WTC11 (cell line): ENCODE measurements at regions not wholly inside any gene's neighbourhood (a gene's known extent, or its start where the extent isn't known, plus 50 kb on each side); places are given as distances from the start of the nearest gene placed in this dataset.

Experiments used
- ATAC-seq: fragments of 200-7000 bp; cut with Tn5 transposase; 2 replicates; pipeline ENCODE4 v1.10.0; 2021; ENCODE audit warnings: mild to moderate bottlenecking, moderate library complexity
- CTCF ChIA-PET: fragments of 300-600 bp; sonication (Branson Sonifier 250); formaldehyde crosslinking; loops from one replicate; lab custom pipeline; 2021; ENCODE audit warnings: antibody characterized with exemption; lab: Charles Lee
- POLR2A ChIA-PET: fragments of 350-600 bp; sonication (Branson Sonifier 250); formaldehyde crosslinking; loops from one replicate; lab custom pipeline; 2021; ENCODE audit warnings: antibody characterized with exemption; lab: Charles Lee
- DNase-seq: peaks from one replicate; pipeline ENCODE4 v3.0.0; 2021; ENCODE audit warnings: low spot score
- H3K27ac Mint-ChIP-seq: 2 replicates; pipeline ENCODE4 v1.8.0; 2021; ENCODE audit warnings: mixed read lengths
- H3K27me3 Mint-ChIP-seq: 2 replicates; pipeline ENCODE4 v1.8.0; 2021; ENCODE audit warnings: low read depth, mild to moderate bottlenecking, moderate library complexity, mixed read lengths
- H3K36me3 Mint-ChIP-seq: 2 replicates; pipeline ENCODE4 v1.8.0; 2021; ENCODE audit warnings: mixed read lengths
- H3K4me1 Mint-ChIP-seq: 2 replicates; pipeline ENCODE4 v1.8.0; 2022; ENCODE audit warnings: mixed read lengths
- H3K4me3 Mint-ChIP-seq: 2 replicates; pipeline ENCODE4 v1.8.0; 2021; ENCODE audit warnings: mild to moderate bottlenecking, moderate library complexity, mixed read lengths
- H3K9me3 Mint-ChIP-seq: 2 replicates; pipeline ENCODE4 v1.8.0; 2021; ENCODE audit warnings: mixed read lengths
- AFF4 ChIP-seq: sonication (generic); formaldehyde crosslinking; IDR thresholded peaks from 2 replicates; pipeline ENCODE4 v1.8.1; 2023; ENCODE audit warnings: mild to moderate bottlenecking, missing genetic modification reagents, borderline replicate concordance
- CBFB ChIP-seq: sonication (generic); formaldehyde crosslinking; IDR thresholded peaks from 2 replicates; pipeline ENCODE4 v1.8.1; 2022; ENCODE audit warnings: mild to moderate bottlenecking, low read depth, missing genetic modification reagents
- CDX4 ChIP-seq: fragments of 250-450 bp; sonication (Bioruptor Pico); IDR thresholded peaks from 2 replicates; pipeline ENCODE4 v1.9.0; 2021; ENCODE audit warnings: moderate library complexity, mild to moderate bottlenecking, inconsistent platforms, borderline replicate concordance
- CREB1 ChIP-seq: sonication (generic); formaldehyde crosslinking; IDR thresholded peaks from 2 replicates; pipeline ENCODE4 v1.8.0; 2023; ENCODE audit warnings: mild to moderate bottlenecking, missing genetic modification reagents
- CREM ChIP-seq: sonication (generic); formaldehyde crosslinking; IDR thresholded peaks from 2 replicates; pipeline ENCODE4 v1.8.1; 2022; ENCODE audit warnings: mild to moderate bottlenecking, missing genetic modification reagents, moderate library complexity
- CTCF ChIP-seq: fragments of 200-600 bp; IDR thresholded peaks from 2 replicates; pipeline ENCODE4 v1.8.0; 2022; ENCODE audit warnings: antibody characterized with exemption
- ELF4 ChIP-seq: sonication (generic); formaldehyde crosslinking; IDR thresholded peaks from 2 replicates; pipeline ENCODE4 v1.8.1; 2022; ENCODE audit warnings: low read depth, mild to moderate bottlenecking, moderate library complexity, missing genetic modification reagents
- ETV6 ChIP-seq: sonication (generic); formaldehyde crosslinking; IDR thresholded peaks from 2 replicates; pipeline ENCODE4 v1.8.1; 2022; ENCODE audit warnings: mild to moderate bottlenecking, missing genetic modification reagents
- FOXJ3 ChIP-seq: sonication (generic); formaldehyde crosslinking; IDR thresholded peaks from 2 replicates; pipeline ENCODE4 v1.9.0; 2021; ENCODE audit warnings: missing genetic modification reagents, mild to moderate bottlenecking, borderline replicate concordance
- FOXP4 ChIP-seq: sonication (generic); formaldehyde crosslinking; IDR thresholded peaks from 2 replicates; pipeline ENCODE4 v1.8.0; 2022; ENCODE audit warnings: mild to moderate bottlenecking, missing genetic modification reagents
- IRF2 ChIP-seq: sonication (generic); formaldehyde crosslinking; IDR thresholded peaks from 2 replicates; pipeline ENCODE4 v1.8.0; 2022; ENCODE audit warnings: low read depth, missing genetic modification reagents, borderline replicate concordance
- NR1H2 ChIP-seq: sonication (generic); formaldehyde crosslinking; IDR thresholded peaks from 2 replicates; pipeline ENCODE4 v1.9.0; 2021; ENCODE audit warnings: mild to moderate bottlenecking, moderate library complexity, missing genetic modification reagents
- PRRX2 ChIP-seq: fragments of 250-450 bp; sonication (Bioruptor Pico); IDR thresholded peaks from 2 replicates; pipeline ENCODE4 v1.8.0; 2021; ENCODE audit warnings: mild to moderate bottlenecking
- RELA ChIP-seq: sonication (generic); formaldehyde crosslinking; IDR thresholded peaks from 2 replicates; pipeline ENCODE4 v1.8.1; 2022; ENCODE audit warnings: missing genetic modification reagents, mild to moderate bottlenecking, borderline replicate concordance
- RORB ChIP-seq: fragments of 250-450 bp; sonication (Bioruptor Pico); IDR thresholded peaks from 2 replicates; pipeline ENCODE4 v1.9.0; 2021; ENCODE audit warnings: mild to moderate bottlenecking
- ZNF219 ChIP-seq: sonication (generic); formaldehyde crosslinking; IDR thresholded peaks from 2 replicates; pipeline ENCODE4 v1.8.0; 2023; ENCODE audit warnings: missing genetic modification reagents, mild to moderate bottlenecking, borderline replicate concordance
- ZNF232 ChIP-seq: sonication (generic); formaldehyde crosslinking; IDR thresholded peaks from 2 replicates; pipeline ENCODE4 v1.8.0; 2022; ENCODE audit warnings: mild to moderate bottlenecking, missing genetic modification reagents
- ZNF317 ChIP-seq: sonication (generic); formaldehyde crosslinking; IDR thresholded peaks from 2 replicates; pipeline ENCODE4 v1.8.1; 2023; ENCODE audit warnings: low read depth, mild to moderate bottlenecking, moderate library complexity, missing genetic modification reagents, borderline replicate concordance
- ZNF512 ChIP-seq: sonication (generic); formaldehyde crosslinking; IDR thresholded peaks from 2 replicates; pipeline ENCODE4 v1.8.1; 2022; ENCODE audit warnings: missing genetic modification reagents, borderline replicate concordance
- ZSCAN18 ChIP-seq: fragments of 250-450 bp; sonication (Bioruptor Pico); IDR thresholded peaks from 2 replicates; pipeline ENCODE4 v2.1.2; 2022; ENCODE audit warnings: mild to moderate bottlenecking, moderate library complexity

GRCh38 chr13:106010836-106011235, 524.6 kb downstream of the EFNB2 start:
- Mint-ChIP-seq H3K27ac (no peak overlapping the region), H3K27me3 (no peaks in the 10 kb centered on the region), H3K36me3 (peaks cover 4% of the 10 kb centered on the region; the same call in 1 of the 2 replicates), H3K9me3 (0 out of 2 replicates have a peak, but pooled peaks cover 4% of the 10 kb centered on the region), H3K4me1 (no peaks in the 10 kb centered on the region), H3K4me3 (no peak overlapping the region)
- CTCF ChIA-PET = interaction anchor here (1.4 kb wide), 1 partner anchor 28 kb away, joined by 4 read pairs; no protein-coding TSS in a partner anchor
- no peak for ATAC-seq
- no peak for DNase-seq
- no peak for TF ChIP-seq CBFB
- no peak for TF ChIP-seq ZNF512
- TF ChIP-seq ELF4 (CRISPR knock-in tag) = no peak
- TF ChIP-seq RORB = no peak
- no peak for TF ChIP-seq ETV6 (CRISPR knock-in tag)
- no peak for TF ChIP-seq PRRX2 (CRISPR knock-in tag)
- TF ChIP-seq IRF2 (CRISPR knock-in tag) = no peak
- TF ChIP-seq ZSCAN18 (CRISPR knock-in tag) = no peak
- no peak for TF ChIP-seq RELA (CRISPR knock-in tag)
- no peak for TF ChIP-seq AFF4 (CRISPR knock-in tag)
- TF ChIP-seq CREM (CRISPR knock-in tag) = no peak
- TF ChIP-seq CDX4 (CRISPR knock-in tag) = no peak
- no peak for TF ChIP-seq ZNF232 (CRISPR knock-in tag)
- TF ChIP-seq ZNF317 (CRISPR knock-in tag) = no peak
- TF ChIP-seq CREB1 (CRISPR knock-in tag) = no peak
- TF ChIP-seq ZNF219 (CRISPR knock-in tag) = no peak
- no peak for TF ChIP-seq CTCF
- TF ChIP-seq NR1H2 = no peak
- TF ChIP-seq FOXJ3 (CRISPR knock-in tag) = no peak
- TF ChIP-seq FOXP4 (CRISPR knock-in tag) = no peak
- POLR2A ChIA-PET = no interaction called here
